Heart right ventricle (tissue), 16 donors: ENCODE measurements at regions not wholly inside any gene's neighbourhood (a gene's known extent, or its start where the extent isn't known, plus 50 kb on each side); places are given as distances from the start of the nearest gene placed in this dataset.

Source experiments
- ATAC-seq, 8 donors: fragments of 200-7000 bp; cut with Tn5 transposase; one replicate each; pipeline ENCODE4 v1.9.1; 2020; ENCODE audit warnings: mild to moderate bottlenecking in 8 of 8, moderate library complexity in 8 of 8, moderate number of reproducible peaks in 1 of 8
- DNase-seq, 2 donors: peaks; one replicate each; pipeline ENCODE4 v3.0.0-alpha.2; 2020
- H3K27ac ChIP-seq, 10 donors: fragments of 200-600 bp; sonication (generic) in 2 of 10; one replicate each; pipeline versions ENCODE4 v1.5.0 to v1.8.0; 2020 to 2022; ENCODE audit warnings: mild to moderate bottlenecking in 3 of 10
- H3K27me3 ChIP-seq, 7 donors: fragments of 200-600 bp; one replicate each; pipeline ENCODE4 v1.8.0; 2021 to 2022; ENCODE audit warnings: mild to moderate bottlenecking in 2 of 7
- H3K36me3 ChIP-seq, 9 donors: fragments of 200-600 bp; sonication (generic) in 1 of 9; one replicate each; pipeline versions ENCODE4 v1.5.0 to v1.8.0; 2020 to 2022; ENCODE audit warnings: mild to moderate bottlenecking in 2 of 9
- H3K4me1 ChIP-seq, 9 donors: fragments of 200-600 bp; sonication (generic) in 1 of 9; one replicate each; pipeline versions ENCODE4 v1.5.0 to v1.8.0; 2020 to 2022; ENCODE audit warnings: mild to moderate bottlenecking in 4 of 9
- H3K4me3 ChIP-seq, 10 donors: fragments of 200-600 bp; sonication (generic) in 2 of 10; one replicate each; pipeline versions ENCODE4 v1.5.0 to v1.8.0; 2020 to 2022; ENCODE audit warnings: mild to moderate bottlenecking in 7 of 10, moderate library complexity in 2 of 10
- H3K9me3 ChIP-seq, 11 donors: fragments of 200-600 bp in 10 of 11; sonication (generic) in 2 of 11; one replicate each; pipeline versions ENCODE4 v1.5.0 to v1.8.0; 2013 to 2022; ENCODE audit warnings: mild to moderate bottlenecking in 2 of 11, control low read depth in 1 of 11, moderate library complexity in 1 of 11
- CTCF ChIP-seq, 9 donors: fragments of 200-600 bp; sonication (generic) in 2 of 9; IDR thresholded peaks; one replicate each; pipeline versions ENCODE4 v1.5.0 to v1.8.0; 2021 to 2022; ENCODE audit warnings: antibody characterized with exemption in 9 of 9, mild to moderate bottlenecking in 5 of 9, moderate library complexity in 1 of 9
- WGBS, 2 donors: extraction: QIAGEN DNeasy Blood & Tissue Kit; methylation state at CpG; one replicate each; pipeline ENCODE4 v1.1.7; 2013; ENCODE audit warnings: inconsistent platforms in 1 of 2; 5-methylcytosine and 5-hydroxymethylcytosine counted together
- intact Hi-C, 10 donors: fragments of 100-400 bp; cut with DNase I; formaldehyde crosslinking; loops; one replicate each; pipeline versions ENCODE4 v1.11.1 to v1.14.2; 2022
- donor health status: Arrhythmogenic right ventricular cardiomyopathy.
- donor health status: ischemic (EF 13 %, LVEDD 7.1; RV severe dilation, severe dysfunction).
- donor health status: healthy with polysubstance abuse.
- donor health status: DM: no; HTN: yes; CAD: no.
- donor health status: DM: no; HTN: no; CAD: no.
- donor health status: ischemic (EF 25% LVEDD 6.9; RV normal size, moderate dysfunction).
- donor health status: ischemic (EF 25% LVEDD 5.7; RV mildly dilated, moderate dysfunction).
- donor health status: healthy.
- donor health status: DM: yes; HTN: yes; CAD: no.
- donor health status: Ischemic cardiomyopathy.
- donor health status: ischemic (EF 35%, LVEDD 5.7; RV mildly dilated, moderate dysfunction).
- donor health status: nonischemic (EF 11% LVEDD 7.7; RV severe dilation, severe dysfunction).
- donor health status: DM: yes; HTN: yes; CAD: no.
- donor health status: PGD.
- donor health status: ischemic (EF 29% LVEDD 5.4; RV normal size, mild dysfunction).
- donor health status: nonischemic (EF 23%, LVEDD 6.1; RV moderate dilation, normal function).

- Histone ChIP-seq H3K36me3 (no peaks in the 10 kb centered on the region), H3K9me3 (peaks cover 0 to 13% (median 5%) of the 10 kb centered on the region in 11 donors), H3K27me3 (peaks cover 0 to 43% (median 26%) of the 10 kb centered on the region in 7 donors), H3K27ac (no peak overlapping the region), H3K4me3 (no peak overlapping the region), H3K4me1 (no peaks in the 10 kb centered on the region)
- intact Hi-C loops = no loop called here
- no peak for TF ChIP-seq CTCF (IDR thresholded peaks at IDR 0.05)
- WGBS, 2 donors = 80 to 88% methylated on average over 3 of the region's 3 CpGs
- DNase-seq (no peak), ATAC-seq (no peak)
These were observed 86.5 kb downstream of the ADRA2C start for GRCh38 chr4:3852711-3853110.

GRCh38 chr4:3853388-3854035 is 87.3 kb downstream of the ADRA2C start:
- no peak for ATAC-seq
- TF ChIP-seq CTCF (IDR thresholded peaks at IDR 0.05) = no peak
- Histone ChIP-seq H3K36me3 (no peaks in the 10 kb centered on the region), H3K4me1 (no peaks in the 10 kb centered on the region), H3K9me3 (peaks cover 0 to 13% (median 5%) of the 10 kb centered on the region in 11 donors), H3K27ac (no peak overlapping the region), H3K27me3 (peaks cover 0 to 45% (median 28%) of the 10 kb centered on the region in 7 donors), H3K4me3 (no peak overlapping the region)
- WGBS, 2 donors = 65 to 71% methylated on average over 10 of the region's 10 CpGs
- DNase-seq = no peak
- intact Hi-C loops = no loop called here

- intact Hi-C loops = no loop called here
- H3K4me3 ChIP-seq = no peak overlapping the region
- H3K27ac ChIP-seq = no peak overlapping the region
- peaks cover 0 to 50% (median 39%) of the 10 kb centered on the region in 7 donors for H3K27me3 ChIP-seq
- H3K4me1 ChIP-seq = no peaks in the 10 kb centered on the region
- no peak for TF ChIP-seq CTCF (IDR thresholded peaks at IDR 0.05)
- H3K36me3 ChIP-seq = no peaks in the 10 kb centered on the region
- WGBS, 2 donors = 58 to 63% methylated on average over 8 of the region's 8 CpGs
- DNase-seq (no peak), ATAC-seq (no peak)
- H3K9me3 ChIP-seq = peaks cover 0 to 11% (median 4%) of the 10 kb centered on the region in 11 donors
These were observed 88.5 kb downstream of the ADRA2C start for GRCh38 chr4:3854661-3855060.

- H3K36me3 ChIP-seq = no peaks in the 10 kb centered on the region
- intact Hi-C loops = no loop called here
- TF ChIP-seq CTCF (IDR thresholded peaks at IDR 0.05) = no peak
- peaks cover 0 to 59% (median 49%) of the 10 kb centered on the region in 7 donors for H3K27me3 ChIP-seq
- DNase-seq (no peak), ATAC-seq (no peak)
- H3K27ac ChIP-seq = no peak overlapping the region
- H3K4me1 ChIP-seq = no peaks in the 10 kb centered on the region
- peaks cover 0 to 1% (median 0%) of the 10 kb centered on the region in 11 donors for H3K9me3 ChIP-seq
- H3K4me3 ChIP-seq = no peak overlapping the region
- 71 to 72% methylated on average over 9 of the region's 9 CpGs for WGBS, 2 donors
These were observed 89.5 kb downstream of the ADRA2C start for GRCh38 chr4:3855646-3856045.
